OCI-LY3 (cell line): ENCODE measurements at regions not wholly inside any gene's neighbourhood (a gene's known extent, or its start where the extent isn't known, plus 50 kb on each side); places are given as distances from the start of the nearest gene placed in this dataset.

Experiments
- CTCF ChIP-seq: fragments of 200-600, 300-600 bp; sonication (generic); IDR thresholded peaks from 2 replicates; pipeline ENCODE4 v1.5.1; 2014; ENCODE audit warnings: antibody characterized with exemption, low read length, low read depth
- EZH2phosphoT487 ChIP-seq: fragments of 200-600 bp; shearing (Covaris generic); IDR thresholded peaks from 2 replicates; pipeline ENCODE4 v1.6.1; 2018; ENCODE audit warnings: antibody characterized with exemption, mixed run types, low read depth

GRCh38 chr12:115396567-115396966, 712.6 kb upstream of the TBX3 start:
- TF ChIP-seq CTCF (no peak), EZH2phosphoT487 (no peak)
